HG03439 (cell line): ENCODE measurements at regions not wholly inside any gene's neighbourhood (a gene's known extent, or its start where the extent isn't known, plus 50 kb on each side); places are given as distances from the start of the nearest gene placed in this dataset.

Experiments
- ATAC-seq: cut with Tn5 transposase; IDR thresholded peaks from one replicate; pipeline ENCODE4 v1.9.1; 2021; ENCODE audit warnings: mild to moderate bottlenecking, moderate library complexity; ENCODE audit not compliant: unreplicated experiment

DNA sequence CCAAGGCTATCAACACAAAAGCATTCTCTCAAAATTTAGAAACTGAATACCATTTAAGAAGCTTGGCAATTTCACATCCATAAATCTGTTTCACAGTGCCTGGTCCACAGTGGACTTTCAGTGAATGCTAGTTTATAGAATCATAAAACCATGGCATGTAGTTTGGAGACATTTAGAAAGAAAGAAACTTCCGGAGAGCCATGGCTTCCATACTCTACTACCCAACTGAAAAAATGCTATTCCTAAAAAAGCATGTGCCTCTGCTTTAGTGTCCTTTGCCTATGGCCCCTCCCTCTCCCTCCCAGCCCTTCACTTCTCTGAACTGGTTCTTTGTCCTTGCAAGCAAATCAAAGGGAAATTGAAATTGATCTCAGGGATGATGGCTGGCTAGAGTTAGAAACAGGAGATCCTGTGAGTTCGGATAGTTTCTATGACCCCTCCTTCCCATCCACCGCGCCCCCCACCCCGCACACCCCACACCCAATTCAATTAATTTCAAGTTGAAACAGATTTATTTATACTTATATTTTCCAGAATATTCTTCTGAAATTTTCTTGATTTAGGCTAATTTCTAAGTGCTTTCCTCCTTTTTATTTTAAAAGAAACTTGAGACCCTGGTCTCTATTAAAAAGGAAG is 248.3 kb downstream of the TRIB2 start:
- ATAC-seq, result no peak

DNA sequence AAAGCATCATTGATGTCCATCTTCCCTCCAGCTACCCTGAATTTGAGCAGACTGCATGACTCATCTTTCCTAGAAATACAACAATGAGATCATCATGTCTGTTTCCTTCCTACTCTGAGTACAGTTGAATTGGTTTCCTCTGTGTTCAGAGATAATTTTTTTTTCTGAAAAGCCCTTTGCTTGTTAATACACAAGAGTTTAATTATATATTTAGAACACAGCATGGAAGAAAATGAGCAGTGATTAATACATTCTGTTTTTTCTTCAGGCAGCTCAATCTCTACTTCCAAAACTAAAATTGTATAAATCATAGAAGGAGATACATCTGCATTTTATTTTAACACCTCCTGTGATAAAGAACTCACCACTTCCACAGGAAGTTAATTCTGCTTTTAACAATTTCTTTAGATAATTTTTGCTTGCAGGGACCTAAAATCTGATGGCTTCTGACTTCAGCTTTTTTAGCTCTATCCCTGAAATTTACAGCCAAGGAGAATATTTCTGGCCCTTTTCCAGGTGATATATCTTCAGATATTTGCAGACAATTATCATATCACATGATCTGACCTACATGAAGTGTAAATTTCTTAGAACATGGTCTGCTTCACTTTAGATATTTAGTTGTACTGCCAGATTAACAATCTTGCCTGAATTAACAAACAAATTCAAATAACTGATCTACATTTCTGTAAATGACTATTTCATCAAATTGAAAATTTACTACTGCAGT is 249.0 kb downstream of the TRIB2 start:
- ATAC-seq, result no peak

- ATAC-seq, result no peak
Measured at GRCh38 chr2:12967804-12968203, 251.1 kb downstream of the TRIB2 start.

DNA sequence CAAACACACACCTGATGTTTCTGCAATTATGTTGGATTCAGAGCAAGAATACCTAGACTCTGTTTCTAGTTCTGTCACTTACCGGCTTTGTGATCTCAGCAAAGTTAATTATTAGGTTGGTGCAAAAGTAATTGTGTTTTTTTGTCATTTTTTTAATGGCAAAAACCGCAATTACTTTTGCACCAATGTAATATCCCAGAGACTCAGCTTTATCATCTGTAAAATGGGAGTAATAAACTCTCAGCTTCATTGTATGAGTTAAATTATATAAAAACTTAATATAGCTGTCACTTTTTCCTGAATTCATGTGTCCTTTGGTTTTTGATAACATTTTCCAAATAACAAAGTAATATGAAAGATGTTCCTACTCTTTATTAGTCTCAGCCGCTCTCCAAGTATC is 251.7 kb downstream of the TRIB2 start:
- ATAC-seq, result no peak

DNA sequence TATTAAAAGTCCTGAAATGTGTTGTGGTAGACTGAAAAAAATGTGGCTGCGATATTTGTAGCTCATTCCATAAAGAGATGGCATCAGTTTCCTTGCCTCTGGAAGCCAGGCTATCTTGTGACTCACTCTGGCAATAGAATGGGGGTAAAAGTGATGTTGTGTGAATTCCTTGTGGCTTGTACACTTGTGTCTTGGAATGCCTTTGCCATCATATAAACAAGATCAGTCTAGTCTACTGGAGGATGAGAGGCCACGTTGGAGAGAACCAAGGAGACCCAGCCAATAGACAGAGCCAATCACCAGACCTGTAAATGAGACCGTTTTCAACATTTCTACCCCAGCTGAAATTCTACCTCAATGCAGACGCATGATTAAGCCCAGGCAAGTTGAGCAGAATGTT is 254.1 kb downstream of the TRIB2 start:
- ATAC-seq, result no peak

DNA sequence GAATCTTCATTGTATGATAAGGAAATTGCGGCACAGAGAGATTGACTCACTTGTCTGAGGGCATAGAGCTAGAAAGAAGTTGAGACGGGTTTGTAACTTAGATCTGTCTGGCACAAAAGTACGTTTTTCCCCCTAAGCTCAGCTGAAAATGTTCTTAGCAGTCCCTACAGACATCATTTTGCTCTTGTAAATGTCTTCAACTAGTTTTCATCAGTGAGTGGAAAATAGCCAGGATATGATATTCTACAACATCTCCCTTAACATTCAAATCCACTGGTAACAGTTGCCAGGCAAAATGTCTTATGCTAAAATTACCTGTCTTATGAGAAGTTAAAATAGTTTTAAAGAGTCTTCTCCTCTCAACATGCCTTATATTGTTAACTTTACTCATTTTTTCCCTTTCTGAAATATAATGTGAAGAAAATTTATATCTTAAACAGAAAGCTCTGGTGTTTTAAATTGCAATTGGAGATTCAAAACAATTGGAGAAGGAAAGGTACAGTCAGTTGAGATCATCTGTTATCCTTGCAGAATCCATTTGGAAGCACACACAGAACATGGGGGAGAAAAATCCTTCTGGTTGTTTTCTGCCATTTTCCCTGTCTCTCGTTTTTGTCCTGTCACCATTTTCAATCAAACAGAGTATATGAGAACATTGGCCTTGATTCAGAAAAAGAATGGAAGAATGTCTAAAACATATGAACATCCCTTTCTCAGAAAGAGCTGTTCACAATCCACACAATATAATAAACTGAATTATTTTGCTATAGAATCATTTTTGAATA is 255.0 kb downstream of the TRIB2 start:
- ATAC-seq, result no peak

DNA sequence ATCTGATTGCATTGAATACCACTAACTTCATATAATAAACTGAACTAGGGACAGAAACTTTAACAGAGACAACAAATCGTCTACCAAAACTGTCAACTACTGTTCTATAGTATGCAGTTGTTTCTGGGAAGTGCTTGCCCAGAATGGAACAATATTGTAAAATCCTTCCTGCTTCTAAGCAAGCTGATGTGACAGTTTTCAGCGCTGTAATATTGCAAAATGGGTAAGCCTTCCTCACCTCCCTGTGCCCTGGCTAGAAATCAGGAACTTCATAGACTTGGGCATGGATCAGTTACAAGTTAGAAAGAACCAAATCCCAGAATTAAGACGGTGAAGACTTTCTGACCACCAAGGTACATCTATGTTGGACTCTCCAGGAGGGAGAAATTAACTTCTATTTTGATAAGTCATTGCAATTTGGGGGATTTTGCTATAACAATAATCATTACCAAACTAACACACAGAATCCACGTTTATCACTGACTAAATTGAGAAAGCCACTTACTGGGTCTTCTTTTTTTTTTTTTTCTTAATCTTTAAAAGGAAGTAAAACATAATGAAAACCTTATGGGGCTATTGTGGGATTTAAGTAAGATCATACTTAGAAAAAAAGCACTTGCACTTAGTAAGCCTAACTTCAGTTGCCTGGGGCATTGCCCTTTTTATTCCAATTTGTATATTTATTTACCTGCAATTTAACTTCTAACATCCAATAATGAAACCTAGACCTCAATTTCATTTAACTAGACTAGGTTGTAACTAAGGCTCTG is 261.5 kb downstream of the TRIB2 start:
- ATAC-seq, result no peak

DNA sequence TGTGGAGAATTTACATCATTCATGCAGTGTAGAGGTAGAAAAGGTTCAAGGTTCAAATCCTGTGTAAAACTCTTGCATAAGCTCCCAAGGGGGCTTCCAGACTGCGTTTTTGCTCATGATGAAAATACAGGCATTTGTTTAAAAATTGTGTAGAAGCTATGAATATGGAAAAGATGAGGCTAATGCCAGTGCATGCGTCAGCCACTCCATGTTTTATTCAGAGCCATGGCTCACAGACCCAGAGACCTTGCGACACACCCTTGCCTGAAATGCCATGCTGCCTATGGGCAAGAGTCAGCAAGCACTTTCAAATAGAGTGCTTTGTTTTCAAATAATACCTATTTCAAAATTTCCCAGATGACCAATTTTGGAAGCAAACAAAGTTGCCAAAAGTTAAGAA is 262.3 kb downstream of the TRIB2 start:
- no peak for ATAC-seq

GRCh38 chr2:12980817-12981216 is 264.1 kb downstream of the TRIB2 start:
- ATAC-seq, result no peak

DNA sequence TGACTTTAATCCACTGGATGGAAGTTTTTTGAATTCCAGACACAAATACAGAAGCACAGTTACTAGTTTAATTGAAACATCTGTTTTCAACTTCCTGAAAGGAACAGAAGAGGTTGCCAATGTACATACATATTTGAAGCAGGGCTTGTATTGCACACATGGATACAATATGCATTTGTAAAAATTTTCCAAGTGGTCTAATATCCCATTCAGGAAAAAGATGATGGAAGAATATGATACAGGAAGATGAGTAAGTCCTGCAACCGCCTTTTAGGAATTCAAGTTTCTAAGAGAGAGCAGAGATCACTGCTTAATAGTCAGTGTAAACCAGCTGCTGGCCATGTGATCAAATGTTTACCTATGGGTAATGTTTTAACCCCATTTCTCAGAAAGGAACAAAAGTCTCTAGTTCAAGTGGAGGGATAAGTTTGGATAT is 265.4 kb downstream of the TRIB2 start:
- ATAC-seq, result no peak

- no peak for ATAC-seq
Measured at GRCh38 chr2:12987246-12987645, 270.5 kb downstream of the TRIB2 start.

- ATAC-seq, result no peak
Measured at GRCh38 chr2:12988279-12988678, 271.5 kb downstream of the TRIB2 start.

DNA sequence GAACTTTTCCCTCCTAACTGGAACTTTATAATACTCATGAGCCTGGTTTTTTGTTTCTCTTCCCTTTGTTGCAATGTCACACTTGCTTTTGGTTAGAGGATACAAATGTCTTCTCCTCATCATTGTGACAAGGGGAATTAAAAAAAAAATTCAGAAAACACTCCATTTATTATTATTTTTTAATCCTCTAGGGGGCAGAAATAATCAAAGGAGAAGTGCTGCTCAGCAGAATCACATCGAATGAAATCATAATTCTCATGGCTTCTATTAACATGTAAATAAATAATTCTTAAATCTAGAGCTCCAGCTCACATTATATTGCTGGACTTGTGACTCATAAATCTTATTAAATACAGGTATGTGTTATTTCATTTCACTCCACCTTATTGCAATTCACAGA is 273.8 kb downstream of the TRIB2 start:
- no peak for ATAC-seq

GRCh38 chr2:12998685-12999084 is 281.9 kb downstream of the TRIB2 start:
- ATAC-seq, result no peak

- no peak for ATAC-seq
Measured at GRCh38 chr2:13000664-13001363, 284.1 kb downstream of the TRIB2 start.

DNA sequence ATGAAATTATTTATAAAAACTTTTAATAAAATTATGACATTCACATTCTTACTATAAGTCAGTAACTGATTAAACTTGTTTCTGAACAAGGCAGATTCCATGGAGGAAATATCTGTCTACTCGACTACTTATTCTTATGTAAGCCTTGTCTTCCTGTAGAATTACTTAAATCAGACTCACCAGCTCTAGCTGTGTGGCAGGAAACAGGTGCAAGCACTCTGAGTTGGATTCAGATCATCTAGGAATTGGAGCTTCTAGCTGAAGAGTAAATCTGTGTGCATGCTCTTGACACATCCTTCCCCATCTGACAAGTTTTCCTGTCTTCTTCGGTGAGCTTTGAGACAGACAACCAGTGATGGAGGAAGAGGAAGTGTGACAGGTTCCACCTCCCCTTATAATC is 284.7 kb downstream of the TRIB2 start:
- no peak for ATAC-seq

GRCh38 chr2:13002536-13003331 is 286.0 kb downstream of the TRIB2 start:
- ATAC-seq, result no peak

DNA sequence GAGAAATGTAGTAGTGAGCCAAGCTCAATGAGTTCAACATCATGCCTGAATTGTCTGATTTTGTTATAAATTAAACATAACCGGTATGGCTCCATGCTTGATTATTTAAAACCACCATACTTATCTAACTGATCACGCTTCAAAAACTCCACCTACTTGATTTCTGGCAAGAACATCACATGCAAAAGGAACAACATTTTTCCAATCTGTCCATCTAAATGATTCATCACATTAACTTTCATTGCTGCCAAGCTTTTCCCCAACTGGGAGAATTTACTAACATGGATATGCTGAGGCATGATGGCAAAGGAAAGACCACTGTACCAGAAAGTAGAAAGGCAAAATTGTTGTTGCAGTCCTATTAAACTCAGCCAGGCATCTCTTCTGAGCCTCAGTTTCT is 286.8 kb downstream of the TRIB2 start:
- no peak for ATAC-seq

DNA sequence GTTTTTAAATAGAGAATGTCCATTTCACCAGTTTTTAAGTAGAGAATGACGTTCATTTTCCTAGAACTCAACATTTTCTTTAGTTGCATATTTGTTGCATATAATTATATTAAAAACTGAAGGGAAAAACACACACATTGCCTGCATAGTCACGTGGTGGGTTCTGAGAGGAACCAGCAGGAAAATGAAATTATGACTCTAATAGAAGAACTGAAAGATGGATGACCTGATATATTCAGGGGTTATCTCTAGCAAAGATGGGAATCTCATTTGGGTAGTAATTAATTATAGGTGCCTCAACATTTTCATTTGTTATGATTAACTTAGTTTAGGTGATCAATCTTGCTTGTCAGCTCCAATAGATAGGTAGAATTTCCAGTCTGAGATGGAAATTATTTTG is 288.3 kb downstream of the TRIB2 start:
- ATAC-seq, result no peak
